DOHH2 (cell line): ENCODE measurements at regions not wholly inside any gene's neighbourhood (a gene's known extent, or its start where the extent isn't known, plus 50 kb on each side); places are given as distances from the start of the nearest gene placed in this dataset.

Source experiments
- H3F3A ChIP-seq: fragments of 200-600 bp; sonication (generic), shearing (Covaris generic); 2 replicates; pipeline ENCODE4 v1.6.0; 2016; ENCODE audit warnings: antibody characterized with exemption, mild to moderate bottlenecking; ENCODE audit not compliant: control insufficient read depth, insufficient read depth
- H3K27ac ChIP-seq: fragments of 200-600 bp; sonication (generic); 2 replicates; pipeline ENCODE4 v1.5.1; 2014; ENCODE audit warnings: low read depth, mild to moderate bottlenecking, low read length, moderate library complexity
- H3K27me3 ChIP-seq: fragments of 200-600 bp; sonication (generic); 2 replicates; pipeline ENCODE4 v1.6.1; 2014; ENCODE audit warnings: mild to moderate bottlenecking, low read length, mixed read lengths; ENCODE audit not compliant: control insufficient read depth
- H3K36me3 ChIP-seq: fragments of 200-600 bp; sonication (generic); 2 replicates; pipeline ENCODE4 v1.6.1; 2014; ENCODE audit warnings: mild to moderate bottlenecking, low read length, moderate library complexity, mixed read lengths; ENCODE audit not compliant: control insufficient read depth
- H3K4me1 ChIP-seq: fragments of 200-600 bp; sonication (generic); 2 replicates; pipeline ENCODE4 v1.6.1; 2014; ENCODE audit warnings: mild to moderate bottlenecking, low read length, mixed read lengths; ENCODE audit not compliant: control insufficient read depth
- H3K4me2 ChIP-seq: fragments of 200-600 bp; sonication (generic); 2 replicates; pipeline ENCODE4 v1.6.0; 2014; ENCODE audit warnings: mild to moderate bottlenecking, low read length, moderate library complexity
- H3K4me3 ChIP-seq: fragments of 200-600 bp; sonication (generic); 2 replicates; pipeline ENCODE4 v1.5.1; 2014; ENCODE audit warnings: mild to moderate bottlenecking, low read length, mixed read lengths
- H3K79me2 ChIP-seq: fragments of 200-600 bp; sonication (generic); 2 replicates; pipeline ENCODE4 v1.6.1; 2014; ENCODE audit warnings: mild to moderate bottlenecking, low read length, mixed read lengths; ENCODE audit not compliant: control insufficient read depth
- H3K9me2 ChIP-seq: fragments of 200-600 bp; sonication (generic); replicated peaks from 2 replicates; pipeline ENCODE4 v1.6.1; 2014; ENCODE audit warnings: mild to moderate bottlenecking, low read length, mixed read lengths; ENCODE audit not compliant: control insufficient read depth
- H3K9me3 ChIP-seq: fragments of 200-600 bp; sonication (generic); 2 replicates; pipeline ENCODE4 v1.6.1; 2014; ENCODE audit warnings: antibody characterized with exemption, low read length, mixed read lengths; ENCODE audit not compliant: control insufficient read depth, insufficient read depth
- H4K20me1 ChIP-seq: fragments of 200-600 bp; sonication (generic); 2 replicates; pipeline ENCODE4 v1.6.0; 2014; ENCODE audit warnings: low read depth, mild to moderate bottlenecking, antibody characterized with exemption, low read length, moderate library complexity; ENCODE audit not compliant: control insufficient read depth, insufficient read depth
- CTCF ChIP-seq: fragments of 200-600 bp; sonication (generic); IDR thresholded peaks from one replicate; pipeline ENCODE4 v1.5.1; 2014; ENCODE audit warnings: antibody characterized with exemption, mild to moderate bottlenecking, low read depth, low read length; ENCODE audit not compliant: poor library complexity, severe bottlenecking
- EZH2phosphoT487 ChIP-seq: fragments of 200-600 bp; sonication (generic); IDR thresholded peaks from 2 replicates; pipeline ENCODE4 v1.6.1; 2017; ENCODE audit warnings: borderline replicate concordance, mild to moderate bottlenecking, antibody characterized with exemption, low read length, moderate library complexity, mixed read lengths

- TF ChIP-seq EZH2phosphoT487 (no peak), CTCF (no peak)
- Histone ChIP-seq H3K36me3 (no peaks in the 10 kb centered on the region), H3K27me3 (no peaks in the 10 kb centered on the region)
Observed at GRCh38 chr4:187224560-187224959, 500.9 kb upstream of the FAT1 start.

GRCh38 chr4:187227907-187228704 is 504.4 kb upstream of the FAT1 start:
- Histone ChIP-seq H3K4me1 (no peaks in the 10 kb centered on the region), H4K20me1 (no peaks in the 10 kb centered on the region), H3K4me2 (no peak overlapping the region)

More at GRCh38 chr4:187224560-187224959, 500.9 kb upstream of the FAT1 start:
- Histone ChIP-seq H4K20me1 (no peaks in the 10 kb centered on the region), H3K9me2 (no peaks in the 10 kb centered on the region), H3K79me2 (no peaks in the 10 kb centered on the region), H3K4me1 (no peaks in the 10 kb centered on the region), H3K9me3 (no peaks in the 10 kb centered on the region), H3F3A (no peaks in the 10 kb centered on the region), H3K27ac (no peak overlapping the region), H3K4me3 (no peak overlapping the region), H3K4me2 (no peak overlapping the region)

GRCh38 chr4:187232196-187232595 is 508.5 kb upstream of the FAT1 start:
- no peak for TF ChIP-seq CTCF
- no peak for TF ChIP-seq EZH2phosphoT487
- H4K20me1 ChIP-seq: no peaks in the 10 kb centered on the region
- no peaks in the 10 kb centered on the region for H3K36me3 ChIP-seq
- no peaks in the 10 kb centered on the region for H3K4me1 ChIP-seq
- H3K4me3 ChIP-seq: no peak overlapping the region
- H3K9me3 ChIP-seq: no peaks in the 10 kb centered on the region
- no peak overlapping the region for H3K4me2 ChIP-seq
- no peaks in the 10 kb centered on the region for H3F3A ChIP-seq
- no peaks in the 10 kb centered on the region for H3K79me2 ChIP-seq
- H3K27me3 ChIP-seq: no peaks in the 10 kb centered on the region
- no peaks in the 10 kb centered on the region for H3K9me2 ChIP-seq
- no peak overlapping the region for H3K27ac ChIP-seq

More at GRCh38 chr4:187227907-187228704, 504.4 kb upstream of the FAT1 start:
- Histone ChIP-seq H3K27me3 (no peaks in the 10 kb centered on the region), H3K9me3 (no peaks in the 10 kb centered on the region), H3K9me2 (no peaks in the 10 kb centered on the region), H3K27ac (no peak overlapping the region), H3K36me3 (no peaks in the 10 kb centered on the region), H3F3A (no peaks in the 10 kb centered on the region), H3K79me2 (no peaks in the 10 kb centered on the region), H3K4me3 (no peak overlapping the region)
- TF ChIP-seq CTCF (no peak), EZH2phosphoT487 (no peak)
